Calu3 (cell line): ENCODE measurements at regions not wholly inside any gene's neighbourhood (a gene's known extent, or its start where the extent isn't known, plus 50 kb on each side); places are given as distances from the start of the nearest gene placed in this dataset.

Experiments
- BruUV-seq: library from RNA; stranded (reverse); fragments of 400-500 nt; replicated peaks from 2 replicates; lab custom pipeline; 2021; lab: Mats Ljungman, UMichigan
- CTCF ChIA-PET: fragments of 300-600 bp; sonication (Branson Sonifier 250); formaldehyde crosslinking; loops from one replicate; lab custom pipeline; 2022; ENCODE audit warnings: antibody characterized with exemption; lab: Charles Lee
- DNase-seq: peaks from one replicate; pipeline ENCODE4 v3.0.0; 2022
- H3K27ac Mint-ChIP-seq: one replicate; pipeline ENCODE4 v1.8.0; 2022; ENCODE audit warnings: mixed read lengths; ENCODE audit not compliant: unreplicated experiment
- H3K27me3 Mint-ChIP-seq: one replicate; pipeline ENCODE4 v1.8.0; 2022; ENCODE audit warnings: mixed read lengths; ENCODE audit not compliant: unreplicated experiment
- H3K36me3 Mint-ChIP-seq: one replicate; pipeline ENCODE4 v1.8.0; 2022; ENCODE audit warnings: mild to moderate bottlenecking, moderate library complexity, mixed read lengths; ENCODE audit not compliant: insufficient read depth, unreplicated experiment
- H3K4me1 Mint-ChIP-seq: one replicate; pipeline ENCODE4 v1.8.0; 2022; ENCODE audit warnings: mild to moderate bottlenecking, low read depth, mixed read lengths; ENCODE audit not compliant: unreplicated experiment
- H3K4me3 Mint-ChIP-seq: one replicate; pipeline ENCODE4 v1.8.0; 2022; ENCODE audit warnings: mild to moderate bottlenecking, low read depth, moderate library complexity, mixed read lengths; ENCODE audit not compliant: unreplicated experiment
- H3K9me3 Mint-ChIP-seq: one replicate; pipeline ENCODE4 v1.8.0; 2022; ENCODE audit warnings: low read depth, mixed read lengths; ENCODE audit not compliant: unreplicated experiment
- intact Hi-C: fragments of 100-400 bp; cut with micrococcal nuclease; formaldehyde crosslinking; loops from one replicate; pipeline ENCODE4 v1.10.0; 2022; ENCODE audit not compliant: unreplicated experiment
- TF ChIP-seq, protein P1 (sequence below): fragments of 200-600 bp; IDR thresholded peaks from one replicate; pipeline ENCODE4 v1.8.0; 2022; ENCODE audit warnings: antibody characterized with exemption; ENCODE audit not compliant: unreplicated experiment

DNA sequence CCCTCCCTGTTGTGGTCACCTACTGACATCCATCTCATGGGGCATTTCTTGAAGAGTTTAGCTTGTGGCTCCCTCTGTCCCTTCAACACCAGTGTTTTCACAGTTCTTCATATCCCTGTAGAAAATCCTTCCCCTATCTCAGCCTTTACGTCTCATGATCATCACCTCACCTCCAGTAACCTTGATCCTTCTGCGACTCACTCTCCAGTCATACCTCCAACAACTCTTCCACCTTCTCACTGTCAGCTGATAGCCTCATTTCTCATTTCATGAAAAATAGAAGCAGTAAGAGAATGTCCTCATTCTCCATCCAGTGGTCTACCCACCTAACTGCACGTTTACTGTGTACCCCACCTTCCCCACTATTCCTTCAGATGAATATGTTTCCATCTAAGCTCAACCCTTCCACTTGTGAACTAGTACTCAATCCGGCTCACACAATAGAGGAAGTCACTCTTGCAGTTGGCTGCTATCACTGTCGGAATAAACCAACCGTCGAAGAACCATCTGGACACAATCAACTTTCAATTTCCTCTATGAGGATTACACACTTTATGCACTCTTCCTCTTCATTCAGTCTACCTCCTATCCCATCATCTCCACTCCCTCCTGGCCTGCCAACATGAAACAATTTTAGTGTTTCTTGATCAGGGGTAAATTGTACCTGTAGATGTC is 256.0 kb downstream of the AHR start:
- H3K9me3 Mint-ChIP-seq: peaks cover 4% of the 10 kb centered on the region
- CTCF ChIA-PET: no interaction called here
- TF ChIP-seq, protein P1, sequence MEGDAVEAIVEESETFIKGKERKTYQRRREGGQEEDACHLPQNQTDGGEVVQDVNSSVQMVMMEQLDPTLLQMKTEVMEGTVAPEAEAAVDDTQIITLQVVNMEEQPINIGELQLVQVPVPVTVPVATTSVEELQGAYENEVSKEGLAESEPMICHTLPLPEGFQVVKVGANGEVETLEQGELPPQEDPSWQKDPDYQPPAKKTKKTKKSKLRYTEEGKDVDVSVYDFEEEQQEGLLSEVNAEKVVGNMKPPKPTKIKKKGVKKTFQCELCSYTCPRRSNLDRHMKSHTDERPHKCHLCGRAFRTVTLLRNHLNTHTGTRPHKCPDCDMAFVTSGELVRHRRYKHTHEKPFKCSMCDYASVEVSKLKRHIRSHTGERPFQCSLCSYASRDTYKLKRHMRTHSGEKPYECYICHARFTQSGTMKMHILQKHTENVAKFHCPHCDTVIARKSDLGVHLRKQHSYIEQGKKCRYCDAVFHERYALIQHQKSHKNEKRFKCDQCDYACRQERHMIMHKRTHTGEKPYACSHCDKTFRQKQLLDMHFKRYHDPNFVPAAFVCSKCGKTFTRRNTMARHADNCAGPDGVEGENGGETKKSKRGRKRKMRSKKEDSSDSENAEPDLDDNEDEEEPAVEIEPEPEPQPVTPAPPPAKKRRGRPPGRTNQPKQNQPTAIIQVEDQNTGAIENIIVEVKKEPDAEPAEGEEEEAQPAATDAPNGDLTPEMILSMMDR: no peak
- no peaks in the 10 kb centered on the region for H3K27me3 Mint-ChIP-seq
- no TSS peak for BruUV-seq
- H3K4me3 Mint-ChIP-seq: no peak overlapping the region
- intact Hi-C loops: loop anchor here (5.0 kb wide), 1 partner anchor 63 kb away; no protein-coding TSS in a partner anchor
- DNase-seq: no peak
- peaks cover 9% of the 10 kb centered on the region for H3K36me3 Mint-ChIP-seq
- no peak overlapping the region for H3K27ac Mint-ChIP-seq
- H3K4me1 Mint-ChIP-seq: peaks cover 52% of the 10 kb centered on the region

- no peaks in the 10 kb centered on the region for H3K27me3 Mint-ChIP-seq
- intact Hi-C loops: loop anchor here (5.0 kb wide), 1 partner anchor 61 kb away; no protein-coding TSS in a partner anchor
Measured at GRCh38 chr7:17556247-17556956, 257.9 kb downstream of the AHR start.

GRCh38 chr7:17557251-17557671 is 258.8 kb downstream of the AHR start:
- Mint-ChIP-seq H3K36me3 (peaks cover 16% of the 10 kb centered on the region), H3K4me3 (peak overlapping the region; percentile 62), H3K9me3 (peaks cover 4% of the 10 kb centered on the region), H3K4me1 (peaks cover 70% of the 10 kb centered on the region), H3K27me3 (no peaks in the 10 kb centered on the region), H3K27ac (peak overlapping the region; percentile 93)
- BruUV-seq: no TSS peak
- TF ChIP-seq, protein P1: no peak
- DNase-seq: no peak
- intact Hi-C loops: loop anchor here (5.0 kb wide), 1 partner anchor 60 kb away; no protein-coding TSS in a partner anchor
- CTCF ChIA-PET: interaction anchor here (0.7 to 1.3 kb wide), 5 partner anchors 10 to 741 kb away, joined by 3 to 8 read pairs (median 6); no protein-coding TSS in a partner anchor

More at GRCh38 chr7:17556247-17556956, 257.9 kb downstream of the AHR start:
- H3K9me3 Mint-ChIP-seq: peaks cover 4% of the 10 kb centered on the region
- H3K36me3 Mint-ChIP-seq: peaks cover 16% of the 10 kb centered on the region
- peak overlapping the region; percentile 62 for H3K4me3 Mint-ChIP-seq
- TF ChIP-seq, protein P1: no peak
- H3K27ac Mint-ChIP-seq: peak overlapping the region; percentile 93
- H3K4me1 Mint-ChIP-seq: peaks cover 70% of the 10 kb centered on the region
- CTCF ChIA-PET: interaction anchor here (0.8 to 1.3 kb wide), 3 partner anchors 10 to 564 kb away, joined by 3 to 8 read pairs (median 7); no protein-coding TSS in a partner anchor
- no peak for DNase-seq
- BruUV-seq: no TSS peak

DNA sequence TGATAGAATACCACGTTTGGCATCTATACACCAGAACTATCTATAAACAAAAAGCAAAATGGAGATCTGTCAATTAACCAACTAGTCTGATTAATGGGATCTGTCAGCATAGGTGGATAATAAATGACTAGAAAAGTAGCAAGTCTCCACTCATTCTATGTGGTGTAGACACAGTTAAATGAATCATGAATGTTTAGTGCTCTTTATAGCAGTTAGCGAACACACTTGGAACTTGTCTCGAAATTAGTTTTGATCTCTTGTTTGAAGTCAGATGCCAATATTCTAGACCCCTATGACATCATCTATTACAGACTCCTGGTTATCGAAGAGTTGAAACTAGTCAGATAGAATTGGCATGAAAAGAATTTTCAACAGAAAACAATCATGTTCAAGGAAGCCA is 259.7 kb downstream of the AHR start:
- CTCF ChIA-PET: interaction anchor here (0.7 to 1.3 kb wide), 5 partner anchors 12 to 632 kb away, joined by 3 to 4 read pairs (median 3); no protein-coding TSS in a partner anchor

More for the DNA sequence above, 259.7 kb downstream of the AHR start:
- TSS peak; percentile 80 for BruUV-seq
- intact Hi-C loops: loop anchor here (2.0 to 5.0 kb wide), 2 partner anchors 59 to 89 kb away; no protein-coding TSS in a partner anchor
- Mint-ChIP-seq H3K9me3 (peaks cover 4% of the 10 kb centered on the region), H3K4me1 (peaks cover 70% of the 10 kb centered on the region), H3K36me3 (peaks cover 16% of the 10 kb centered on the region), H3K27me3 (no peaks in the 10 kb centered on the region), H3K4me3 (peak overlapping the region; percentile 62), H3K27ac (peak overlapping the region; percentile 93)
- TF ChIP-seq, protein P1: no peak
- no peak for DNase-seq
